ENCODE measurements at regions not wholly inside any gene's neighbourhood (a gene's known extent, or its start where the extent isn't known, plus 50 kb on each side); places are given as distances from the start of the nearest gene placed in this dataset.

GRCh38 chr13:67772807-67773453, 542.8 kb upstream of the PCDH9 start:
- in situ Hi-C loops (cut with MboI) = no loop called here
- Histone ChIP-seq H3K79me2 (ENCODE audit: control insufficient read depth, insufficient read depth, low read length) (no peaks in the 10 kb centered on the region), H3K4me1 (ENCODE audit: control insufficient read depth, insufficient read depth, low read length) (no peaks in the 10 kb centered on the region), H4K20me1 (ENCODE audit: control insufficient read depth, insufficient read depth) (no peaks in the 10 kb centered on the region), H3K36me3 (ENCODE audit: control insufficient read depth in 2 of 2, insufficient read depth in 2 of 2, low read length in 1 of 2) (no peaks in the 10 kb centered on the region), H3K4me3 (no peak overlapping the region), H3K9me3 (replicated peaks; ENCODE audit: control insufficient read depth, insufficient read depth, low read length) (no peaks in the 10 kb centered on the region), H3K27ac (ENCODE audit: control insufficient read depth, insufficient read depth) (no peak overlapping the region), H3K9ac (ENCODE audit: control insufficient read depth, insufficient read depth, low read length) (no peak overlapping the region), H2AFZ (ENCODE audit: control insufficient read depth, low read depth, low read length) (no peak overlapping the region), H3K4me2 (ENCODE audit: control insufficient read depth, insufficient read depth) (no peak overlapping the region), H3K27me3 (replicated peaks in 1 of 2; ENCODE audit: control insufficient read depth in 2 of 2, insufficient read depth in 2 of 2, low read length in 1 of 2) (no peaks in the 10 kb centered on the region)
- ATAC-seq (no peak), FAIRE-seq (no peak), DNase-seq (ENCODE audit: low read depth, low spot score) (no peak)
- POLR2A ChIA-PET = no interaction called here
- TF ChIP-seq CHD1 (IDR thresholded peaks at IDR 0.05; ENCODE audit: low read depth, low read length) (no peak), ZNF217 (IDR thresholded peaks at IDR 0.05) (no peak), FOXM1 (IDR thresholded peaks at IDR 0.05; ENCODE audit: low read depth, low read length) (no peak), CTCF (IDR thresholded peaks at IDR 0.05 in 2 of 3, conservative IDR thresholded peaks at IDR 0.05 in 1 of 3; ENCODE audit: control insufficient read depth in 2 of 3, extremely low read depth in 1 of 3, insufficient read depth in 1 of 3, low read depth in 3 of 3, low read length in 3 of 3) (no peak)
- SMC1A ChIA-PET (ENCODE audit: uncharacterized antibody, unreplicated experiment) = no interaction called here
- RAD21 ChIA-PET (ENCODE audit: unreplicated experiment) = no interaction called here
- no TSS peak for BruUV-seq (replicated peaks)
- WGBS (ENCODE audit: insufficient coverage, insufficient replicate concordance, low lambda C conversion rate, missing lambda C conversion rate) = 53% methylated on average over 30 of the region's 37 CpGs
- CTCF ChIA-PET = no interaction called here
- intact Hi-C loops (cut with micrococcal nuclease; ENCODE audit: unreplicated experiment) = no loop called here

- no peak overlapping the region for H3K4me2 ChIP-seq (ENCODE audit: control insufficient read depth, insufficient read depth)
- H2AFZ ChIP-seq (ENCODE audit: control insufficient read depth, low read depth, low read length) = no peak overlapping the region
- H3K27ac ChIP-seq (ENCODE audit: control insufficient read depth, insufficient read depth) = no peak overlapping the region
- ChIA-PET SMC1A (ENCODE audit: uncharacterized antibody, unreplicated experiment) (no interaction called here), POLR2A (no interaction called here), RAD21 (ENCODE audit: unreplicated experiment) (no interaction called here), CTCF (no interaction called here)
- H3K4me1 ChIP-seq (ENCODE audit: control insufficient read depth, insufficient read depth, low read length) = no peaks in the 10 kb centered on the region
- BruUV-seq (replicated peaks) = no TSS peak
- no peak overlapping the region for H3K4me3 ChIP-seq
- in situ Hi-C loops (cut with MboI) (no loop called here), intact Hi-C loops (cut with micrococcal nuclease; ENCODE audit: unreplicated experiment) (no loop called here)
- no peaks in the 10 kb centered on the region for H3K27me3 ChIP-seq (replicated peaks in 1 of 2; ENCODE audit: control insufficient read depth in 2 of 2, insufficient read depth in 2 of 2, low read length in 1 of 2)
- H3K9ac ChIP-seq (ENCODE audit: control insufficient read depth, insufficient read depth, low read length) = no peak overlapping the region
- no peaks in the 10 kb centered on the region for H3K9me3 ChIP-seq (replicated peaks; ENCODE audit: control insufficient read depth, insufficient read depth, low read length)
- FAIRE-seq (no peak), ATAC-seq (no peak), DNase-seq (ENCODE audit: low read depth, low spot score) (no peak)
- H4K20me1 ChIP-seq (ENCODE audit: control insufficient read depth, insufficient read depth) = no peaks in the 10 kb centered on the region
- no peaks in the 10 kb centered on the region for H3K36me3 ChIP-seq (ENCODE audit: control insufficient read depth in 2 of 2, insufficient read depth in 2 of 2, low read length in 1 of 2)
- no peaks in the 10 kb centered on the region for H3K79me2 ChIP-seq (ENCODE audit: control insufficient read depth, insufficient read depth, low read length)
- TF ChIP-seq ZNF207 (IDR thresholded peaks at IDR 0.05; ENCODE audit: borderline replicate concordance) (no peak), TBL1XR1 (IDR thresholded peaks at IDR 0.05; ENCODE audit: low read depth, low read length) (no peak), STAT1 (conservative IDR thresholded peaks at IDR 0.05) (no peak), E4F1 (IDR thresholded peaks at IDR 0.05; ENCODE audit: borderline replicate concordance, partially characterized antibody) (no peak), SIX5 (IDR thresholded peaks at IDR 0.05; ENCODE audit: low read depth, low read length, severe bottlenecking) (no peak), ZZZ3 (IDR thresholded peaks at IDR 0.05; ENCODE audit: control insufficient read depth, insufficient read length, low read depth) (no peak), ZBTB33 (IDR thresholded peaks at IDR 0.05) (no peak), ZNF274 (IDR thresholded peaks at IDR 0.05; ENCODE audit: insufficient read depth, insufficient read length) (no peak), NFYB (IDR thresholded peaks at IDR 0.05; ENCODE audit: insufficient read depth, low read depth, low read length) (no peak)
These were observed 541.0 kb upstream of the PCDH9 start for GRCh38 chr13:67771106-67771505.
